ENCODE measurements at regions not wholly inside any gene's neighbourhood (a gene's known extent, or its start where the extent isn't known, plus 50 kb on each side); places are given as distances from the start of the nearest gene placed in this dataset.

GRCh38 chr13:44271915-44272341 lies 101.7 kb upstream of the SERP2 start:
- no peak for TF ChIP-seq POLR2A (IDR thresholded peaks at IDR 0.05)
- TF ChIP-seq EP300 (IDR thresholded peaks at IDR 0.05), result no peak
- TF ChIP-seq CTCF (IDR thresholded peaks at IDR 0.05), result no peak
- TF ChIP-seq POLR2AphosphoS5 (IDR thresholded peaks at IDR 0.05), result no peak
- peak; percentile 65 to 78 for DNase-seq (ENCODE audit: low spot score in 2 of 2)
- no peaks in the 10 kb centered on the region for H3K27me3 ChIP-seq
- no peaks in the 10 kb centered on the region for H3K9me3 ChIP-seq
- 47% methylated on average over 1 of the region's 1 CpG for WGBS
- H3K4me3 ChIP-seq, result no peak overlapping the region
- no peaks in the 10 kb centered on the region for H3K36me3 ChIP-seq
- H3K4me1 ChIP-seq, result peaks cover 32% of the 10 kb centered on the region
- no peak overlapping the region for H3K27ac ChIP-seq

DNA sequence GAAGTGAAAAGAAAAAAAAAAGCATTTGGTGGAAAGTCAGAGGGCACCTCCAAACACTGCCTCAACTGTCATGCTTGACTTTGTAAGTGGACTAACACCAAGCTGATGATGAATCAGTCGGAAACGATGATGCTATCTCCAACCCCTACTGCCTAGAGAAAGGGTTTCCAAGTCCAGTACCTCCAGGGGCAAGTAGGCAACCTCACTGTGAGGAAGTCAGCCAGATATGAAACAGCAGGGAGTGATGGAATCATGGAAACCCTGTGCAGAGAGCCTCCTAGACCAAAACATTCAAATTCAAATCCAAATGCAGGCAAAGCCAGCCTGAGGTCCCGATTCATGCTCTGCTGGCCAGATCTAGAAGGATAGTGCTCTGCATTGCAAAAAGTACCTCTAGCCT lies 100.9 kb upstream of the SERP2 start:
- H3K9me3 ChIP-seq, result no peaks in the 10 kb centered on the region
- TF ChIP-seq CTCF (IDR thresholded peaks at IDR 0.05) (no peak), POLR2AphosphoS5 (IDR thresholded peaks at IDR 0.05) (no peak), EP300 (IDR thresholded peaks at IDR 0.05) (no peak), POLR2A (IDR thresholded peaks at IDR 0.05) (no peak)
- H3K27ac ChIP-seq, result no peak overlapping the region
- H3K36me3 ChIP-seq, result no peaks in the 10 kb centered on the region
- 73% methylated on average over 3 of the region's 3 CpGs for WGBS
- H3K4me3 ChIP-seq, result no peak overlapping the region
- no peak for DNase-seq (ENCODE audit: low spot score in 2 of 2)
- peaks cover 32% of the 10 kb centered on the region for H3K4me1 ChIP-seq
- no peaks in the 10 kb centered on the region for H3K27me3 ChIP-seq

DNA sequence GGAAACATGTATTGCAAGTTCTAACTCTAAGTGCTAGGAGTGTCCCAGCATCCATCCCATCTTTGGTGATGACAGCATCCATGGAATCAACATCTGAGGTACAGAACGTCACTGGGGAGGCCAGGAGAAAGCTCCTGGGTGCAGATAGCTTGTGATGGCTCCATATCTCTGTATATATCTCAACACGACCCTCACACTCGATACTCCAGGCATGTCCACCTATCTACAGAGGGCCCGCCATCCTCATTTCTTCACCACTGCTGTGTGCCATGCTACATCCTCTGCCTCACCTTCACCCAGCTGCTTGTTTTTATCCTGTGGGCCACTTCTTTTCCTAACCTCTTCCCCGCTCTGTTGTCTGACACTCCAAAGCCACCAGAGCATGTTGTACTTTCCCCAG lies 100.4 kb upstream of the SERP2 start:
- DNase-seq (ENCODE audit: low spot score in 2 of 2), result no peak
- 93% methylated on average over 5 of the region's 5 CpGs for WGBS
- TF ChIP-seq EP300 (IDR thresholded peaks at IDR 0.05), result no peak
- no peak for TF ChIP-seq POLR2A (IDR thresholded peaks at IDR 0.05)
- TF ChIP-seq CTCF (IDR thresholded peaks at IDR 0.05), result no peak
- no peak for TF ChIP-seq POLR2AphosphoS5 (IDR thresholded peaks at IDR 0.05)
- Histone ChIP-seq H3K27ac (no peak overlapping the region), H3K4me3 (no peak overlapping the region), H3K4me1 (peaks cover 28% of the 10 kb centered on the region), H3K27me3 (no peaks in the 10 kb centered on the region), H3K9me3 (no peaks in the 10 kb centered on the region), H3K36me3 (no peaks in the 10 kb centered on the region)

DNA sequence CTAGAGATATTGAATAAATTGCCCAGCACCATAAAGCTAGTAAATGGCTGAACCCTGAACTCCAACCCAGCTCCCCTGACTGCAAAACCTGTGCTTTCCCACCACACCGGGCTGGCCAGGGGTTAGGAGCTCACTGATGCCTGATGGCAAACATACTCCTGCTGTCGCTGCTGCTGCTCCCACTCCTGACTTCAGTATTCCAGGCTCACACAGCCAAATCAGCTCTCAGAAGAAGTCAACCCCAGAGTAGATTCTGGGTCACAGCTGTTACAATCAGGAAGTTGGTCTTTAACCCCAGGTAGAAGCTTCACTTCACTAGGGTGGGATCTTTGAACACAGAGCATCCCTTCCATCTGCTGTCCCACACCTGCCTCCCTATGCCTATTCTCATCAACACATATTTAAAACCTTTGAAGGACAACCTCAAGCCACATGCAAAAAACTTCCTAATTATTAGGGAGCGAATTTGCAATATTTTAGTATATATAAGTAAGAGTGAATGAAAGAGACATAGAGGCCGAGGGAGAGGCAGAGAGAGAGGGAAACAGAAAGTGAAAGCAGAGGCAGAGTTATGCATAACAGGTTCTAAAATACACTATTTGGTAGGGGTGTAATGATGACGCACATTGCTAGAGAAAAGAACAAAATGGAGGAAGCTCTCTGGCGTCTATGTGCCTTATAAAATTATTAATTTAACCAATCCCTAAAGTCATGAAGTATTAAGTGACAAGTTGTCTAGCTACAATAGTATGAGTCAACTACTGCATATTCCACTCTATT lies 99.4 kb upstream of the SERP2 start:
- no peaks in the 10 kb centered on the region for H3K36me3 ChIP-seq
- no peak for DNase-seq (ENCODE audit: low spot score in 2 of 2)
- no peaks in the 10 kb centered on the region for H3K9me3 ChIP-seq
- WGBS, result 49% methylated on average over 6 of the region's 6 CpGs
- no peak overlapping the region for H3K4me3 ChIP-seq
- TF ChIP-seq CTCF (IDR thresholded peaks at IDR 0.05) (no peak), POLR2A (IDR thresholded peaks at IDR 0.05) (no peak)
- H3K27me3 ChIP-seq, result no peaks in the 10 kb centered on the region
- peaks cover 25% of the 10 kb centered on the region for H3K4me1 ChIP-seq
- H3K27ac ChIP-seq, result peak overlapping the region; percentile 58

- Histone ChIP-seq H3K27me3 (no peaks in the 10 kb centered on the region), H3K27ac (peak overlapping the region; percentile 58), H3K4me1 (peaks cover 25% of the 10 kb centered on the region), H3K36me3 (no peaks in the 10 kb centered on the region), H3K9me3 (no peaks in the 10 kb centered on the region), H3K4me3 (no peak overlapping the region)
- WGBS, result 68% methylated on average over 2 of the region's 2 CpGs
- TF ChIP-seq CTCF (IDR thresholded peaks at IDR 0.05) (no peak), POLR2A (IDR thresholded peaks at IDR 0.05) (no peak), POLR2AphosphoS5 (IDR thresholded peaks at IDR 0.05) (no peak), EP300 (IDR thresholded peaks at IDR 0.05) (no peak)
- DNase-seq (ENCODE audit: low spot score in 2 of 2), result no peak
Measured at GRCh38 chr13:44274771-44275205, 98.8 kb upstream of the SERP2 start.

Data from suprapubic skin (tissue), 4 donors.